Gastroesophageal sphincter (tissue), 3 donors: ENCODE measurements at regions not wholly inside any gene's neighbourhood (a gene's known extent, or its start where the extent isn't known, plus 50 kb on each side); places are given as distances from the start of the nearest gene placed in this dataset.

Source experiments
- EP300 ChIP-seq: sonication (generic); formaldehyde crosslinking; IDR thresholded peaks from one replicate; pipeline ENCODE4 v1.6.1; 2017; ENCODE audit warnings: antibody characterized with exemption, mild to moderate bottlenecking
- TF ChIP-seq, protein P1 (sequence below), 4 experiments: fragments of 200-600 bp in 2 of 4; fragments of 450-650 bp in 2 of 4; sonication (generic) in 1 of 4; IDR thresholded peaks; one replicate each; pipeline ENCODE4 v1.5.1; 2017 to 2019; ENCODE audit warnings: antibody characterized with exemption in 4 of 4, mild to moderate bottlenecking in 2 of 4, moderate library complexity in 2 of 4

DNA sequence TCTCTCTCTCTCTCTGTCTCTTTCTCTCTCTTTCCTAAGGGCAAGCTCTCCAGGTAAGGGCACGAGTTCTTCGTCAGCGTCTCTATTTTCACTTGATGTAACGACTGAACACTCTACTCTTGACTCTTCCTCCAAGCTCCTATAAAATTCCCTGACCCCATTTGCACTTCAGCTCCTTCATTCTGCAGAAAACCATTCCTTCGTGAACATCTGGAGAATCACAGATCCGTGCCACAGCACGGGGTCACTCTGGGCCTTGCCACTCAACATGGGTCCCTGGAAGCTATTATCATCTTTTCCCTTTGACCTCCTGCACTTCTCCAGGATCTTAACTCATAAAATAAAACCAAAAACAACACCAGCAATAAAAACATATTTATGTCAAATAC is 112.0 kb upstream of the LNX1 start:
- TF ChIP-seq, protein P1, sequence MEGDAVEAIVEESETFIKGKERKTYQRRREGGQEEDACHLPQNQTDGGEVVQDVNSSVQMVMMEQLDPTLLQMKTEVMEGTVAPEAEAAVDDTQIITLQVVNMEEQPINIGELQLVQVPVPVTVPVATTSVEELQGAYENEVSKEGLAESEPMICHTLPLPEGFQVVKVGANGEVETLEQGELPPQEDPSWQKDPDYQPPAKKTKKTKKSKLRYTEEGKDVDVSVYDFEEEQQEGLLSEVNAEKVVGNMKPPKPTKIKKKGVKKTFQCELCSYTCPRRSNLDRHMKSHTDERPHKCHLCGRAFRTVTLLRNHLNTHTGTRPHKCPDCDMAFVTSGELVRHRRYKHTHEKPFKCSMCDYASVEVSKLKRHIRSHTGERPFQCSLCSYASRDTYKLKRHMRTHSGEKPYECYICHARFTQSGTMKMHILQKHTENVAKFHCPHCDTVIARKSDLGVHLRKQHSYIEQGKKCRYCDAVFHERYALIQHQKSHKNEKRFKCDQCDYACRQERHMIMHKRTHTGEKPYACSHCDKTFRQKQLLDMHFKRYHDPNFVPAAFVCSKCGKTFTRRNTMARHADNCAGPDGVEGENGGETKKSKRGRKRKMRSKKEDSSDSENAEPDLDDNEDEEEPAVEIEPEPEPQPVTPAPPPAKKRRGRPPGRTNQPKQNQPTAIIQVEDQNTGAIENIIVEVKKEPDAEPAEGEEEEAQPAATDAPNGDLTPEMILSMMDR (IDR thresholded peaks at IDR 0.05), result no peak
- TF ChIP-seq EP300, result no peak
